ENCODE measurements at regions not wholly inside any gene's neighbourhood (a gene's known extent, or its start where the extent isn't known, plus 50 kb on each side); places are given as distances from the start of the nearest gene placed in this dataset.

GRCh38 chr11:119995730-119996491, 142.0 kb downstream of the TRIM29 start:
- DNase-seq (ENCODE audit: low read depth, low spot score): no peak
- in situ Hi-C loops (cut with HindIII; ENCODE audit: low pct_unique_long_range_greater_than_20kb, low sequenced_read_pairs): no loop called here

GRCh38 chr11:119993722-119994121, 144.2 kb downstream of the TRIM29 start:
- no peak for DNase-seq (ENCODE audit: low read depth, low spot score)
- in situ Hi-C loops (cut with HindIII; ENCODE audit: low pct_unique_long_range_greater_than_20kb, low sequenced_read_pairs): no loop called here

- DNase-seq (ENCODE audit: low read depth, low spot score): no peak
- in situ Hi-C loops (cut with HindIII; ENCODE audit: low pct_unique_long_range_greater_than_20kb, low sequenced_read_pairs): no loop called here
Measured at GRCh38 chr11:119992171-119993051, 145.5 kb downstream of the TRIM29 start.

- in situ Hi-C loops (cut with HindIII; ENCODE audit: low pct_unique_long_range_greater_than_20kb, low sequenced_read_pairs): no loop called here
- no peak for DNase-seq (ENCODE audit: low read depth, low spot score)
Measured at GRCh38 chr11:119991669-119992068, 146.2 kb downstream of the TRIM29 start.

GRCh38 chr11:119991022-119991404, 146.9 kb downstream of the TRIM29 start:
- in situ Hi-C loops (cut with HindIII; ENCODE audit: low pct_unique_long_range_greater_than_20kb, low sequenced_read_pairs): no loop called here
- no peak for DNase-seq (ENCODE audit: low read depth, low spot score)

GRCh38 chr11:119990309-119991021, 147.4 kb downstream of the TRIM29 start:
- no peak for DNase-seq (ENCODE audit: low read depth, low spot score)

GRCh38 chr11:119989159-119989821, 148.6 kb downstream of the TRIM29 start:
- in situ Hi-C loops (cut with HindIII; ENCODE audit: low pct_unique_long_range_greater_than_20kb, low sequenced_read_pairs): no loop called here
- DNase-seq (ENCODE audit: low read depth, low spot score): no peak

More at GRCh38 chr11:119990309-119991021, 147.4 kb downstream of the TRIM29 start:
- in situ Hi-C loops (cut with HindIII; ENCODE audit: low pct_unique_long_range_greater_than_20kb, low sequenced_read_pairs): no loop called here

GRCh38 chr11:119985551-119985950, 152.4 kb downstream of the TRIM29 start:
- no peak for DNase-seq (ENCODE audit: low read depth, low spot score)
- in situ Hi-C loops (cut with HindIII; ENCODE audit: low pct_unique_long_range_greater_than_20kb, low sequenced_read_pairs): no loop called here

GRCh38 chr11:119983816-119984215, 154.1 kb downstream of the TRIM29 start:
- no peak for DNase-seq (ENCODE audit: low read depth, low spot score)
- in situ Hi-C loops (cut with HindIII; ENCODE audit: low pct_unique_long_range_greater_than_20kb, low sequenced_read_pairs): no loop called here

- no peak for DNase-seq (ENCODE audit: low read depth, low spot score)
- in situ Hi-C loops (cut with HindIII; ENCODE audit: low pct_unique_long_range_greater_than_20kb, low sequenced_read_pairs): no loop called here
Measured at GRCh38 chr11:119983240-119983732, 154.6 kb downstream of the TRIM29 start.

GRCh38 chr11:119982517-119983239, 155.2 kb downstream of the TRIM29 start:
- no peak for DNase-seq (ENCODE audit: low read depth, low spot score)
- in situ Hi-C loops (cut with HindIII; ENCODE audit: low pct_unique_long_range_greater_than_20kb, low sequenced_read_pairs): no loop called here

GRCh38 chr11:119980431-119980830, 157.5 kb downstream of the TRIM29 start:
- in situ Hi-C loops (cut with HindIII; ENCODE audit: low pct_unique_long_range_greater_than_20kb, low sequenced_read_pairs): no loop called here
- no peak for DNase-seq (ENCODE audit: low read depth, low spot score)

GRCh38 chr11:119979701-119980100, 158.2 kb downstream of the TRIM29 start:
- in situ Hi-C loops (cut with HindIII; ENCODE audit: low pct_unique_long_range_greater_than_20kb, low sequenced_read_pairs): no loop called here
- no peak for DNase-seq (ENCODE audit: low read depth, low spot score)

- in situ Hi-C loops (cut with HindIII; ENCODE audit: low pct_unique_long_range_greater_than_20kb, low sequenced_read_pairs): no loop called here
- DNase-seq (ENCODE audit: low read depth, low spot score): no peak
Measured at GRCh38 chr11:119978696-119979095, 159.2 kb downstream of the TRIM29 start.

GRCh38 chr11:119977881-119978280, 160.0 kb downstream of the TRIM29 start:
- DNase-seq (ENCODE audit: low read depth, low spot score): no peak
- in situ Hi-C loops (cut with HindIII; ENCODE audit: low pct_unique_long_range_greater_than_20kb, low sequenced_read_pairs): no loop called here

GRCh38 chr11:119977561-119977860, 160.4 kb downstream of the TRIM29 start:
- no peak for DNase-seq (ENCODE audit: low read depth, low spot score)
- in situ Hi-C loops (cut with HindIII; ENCODE audit: low pct_unique_long_range_greater_than_20kb, low sequenced_read_pairs): no loop called here
